K562 (cell line): ENCODE measurements at regions not wholly inside any gene's neighbourhood (a gene's known extent, or its start where the extent isn't known, plus 50 kb on each side); places are given as distances from the start of the nearest gene placed in this dataset.

Experiments used
- ATAC-seq: fragments of 200-7000 bp; cut with Tn5 transposase; 3 replicates; pipeline ENCODE4 v1.9.1; 2020; ENCODE audit warnings: moderate library complexity
- BruUV-seq: library from RNA; stranded (reverse); fragments of 400-500 nt; replicated peaks from 2 replicates; lab custom pipeline; 2021; lab: Mats Ljungman, UMichigan
- CTCF ChIA-PET: fragments of 300-600 bp; formaldehyde crosslinking; extraction: SDS; loops from one replicate; lab custom pipeline; 2021; ENCODE audit warnings: low intra/inter-chr PET ratio; lab: Yijun Ruan, JAX
- POLR2A ChIA-PET: fragments of 300-600, 350-650 bp; sonication (Branson Sonifier 250); formaldehyde crosslinking; extraction: SDS; loops from one replicate; lab custom pipeline; 2021; ENCODE audit warnings: antibody characterized with exemption, inconsistent platforms; lab: Yijun Ruan, JAX
- DNase-seq, 4 experiments: peaks; one replicate each; pipeline versions ENCODE4 v3.0.0 to v3.0.0-alpha.2; 2011 to 2018; ENCODE audit warnings: low spot score in 3 of 4, mixed read lengths in 3 of 4; ENCODE audit errors: extremely low read depth in 1 of 4
- FAIRE-seq: peaks from 2 replicates; lab custom pipeline; 2011; peaks lifted over from hg19 to GRCh38; lab: Jason Lieb, UNC
- H2AFZ ChIP-seq: 2 replicates; pipeline ENCODE4 v1.6.0; 2011; ENCODE audit warnings: low read depth, low read length, control low read depth, inconsistent platforms
- H3K27ac ChIP-seq: fragments of 200-600 bp; 3 replicates; pipeline ENCODE4 v1.8.0; 2011; ENCODE audit warnings: low read depth, mild to moderate bottlenecking, control low read depth, inconsistent platforms, low read length, moderate library complexity, mixed read lengths; ENCODE audit errors: extremely low read depth
- H3K27me3 ChIP-seq, 2 experiments: fragments of 300-600 bp in 1 of 2; 2 replicates in 1 of 2; 3 replicates in 1 of 2; pipeline versions ENCODE4 v1.6.0 to v1.8.0; 2011; ENCODE audit warnings: inconsistent platforms in 2 of 2, low read length in 2 of 2, mild to moderate bottlenecking in 1 of 2, mixed read lengths in 1 of 2, moderate library complexity in 1 of 2; ENCODE audit not compliant: control insufficient read depth in 2 of 2, insufficient read depth in 2 of 2
- H3K36me3 ChIP-seq: fragments of 300-600 bp; 3 replicates; pipeline ENCODE4 v1.8.0; 2011; ENCODE audit warnings: mild to moderate bottlenecking, low read length, inconsistent platforms; ENCODE audit not compliant: control insufficient read depth, insufficient read depth
- H3K4me1 ChIP-seq, 2 experiments: fragments of 200-600 bp in 1 of 2; replicated peaks in 1 of 2; 2 replicates in 1 of 2; 3 replicates in 1 of 2; pipeline versions ENCODE4 v1.5.1 to v1.8.0; 2011; ENCODE audit warnings: inconsistent platforms in 2 of 2, low read length in 2 of 2, mild to moderate bottlenecking in 1 of 2, mixed read lengths in 1 of 2, moderate library complexity in 1 of 2; ENCODE audit not compliant: control insufficient read depth in 2 of 2, insufficient read depth in 2 of 2
- H3K4me2 ChIP-seq: 2 replicates; pipeline ENCODE4 v1.6.1; 2011; ENCODE audit warnings: low read length, control low read depth, inconsistent platforms, mixed read lengths; ENCODE audit not compliant: insufficient read depth
- H3K4me3 ChIP-seq: fragments of 200-600 bp; sonication (generic), shearing (Covaris generic); 2 replicates; pipeline ENCODE4 v1.5.1; 2016; ENCODE audit warnings: control low read depth, inconsistent platforms
- H3K79me2 ChIP-seq: fragments of 200-600 bp; 3 replicates; pipeline ENCODE4 v1.8.0; 2011; ENCODE audit warnings: low read length, inconsistent platforms; ENCODE audit not compliant: control insufficient read depth, insufficient read depth
- H3K9ac ChIP-seq, 2 experiments: 2 replicates each; pipeline versions ENCODE4 v1.6.0 to v1.6.1; 2011; ENCODE audit warnings: low read depth in 2 of 2, low read length in 2 of 2, control low read depth in 1 of 2, inconsistent platforms in 1 of 2, mild to moderate bottlenecking in 1 of 2, mixed read lengths in 1 of 2; ENCODE audit not compliant: insufficient read depth in 1 of 2
- H3K9me1 ChIP-seq: one replicate; pipeline ENCODE4 v1.6.0; 2011; ENCODE audit warnings: inconsistent platforms, mild to moderate bottlenecking, low read length, moderate library complexity; ENCODE audit not compliant: control insufficient read depth, insufficient read depth
- H3K9me3 ChIP-seq: replicated peaks from 2 replicates; pipeline ENCODE4 v1.5.1; 2011; ENCODE audit warnings: low read depth, low read length, inconsistent platforms; ENCODE audit not compliant: control insufficient read depth, insufficient read depth
- H4K20me1 ChIP-seq: replicated peaks from 2 replicates; pipeline ENCODE4 v1.6.1; 2011; ENCODE audit warnings: low read length, inconsistent platforms, mixed read lengths; ENCODE audit not compliant: control insufficient read depth, insufficient read depth
- CBX8 ChIP-seq: fragments of 200-600 bp; sonication (generic); IDR thresholded peaks from 2 replicates; pipeline ENCODE4 v1.6.1; 2012; ENCODE audit warnings: borderline replicate concordance, mixed run types, low read depth, mild to moderate bottlenecking, moderate library complexity, mixed read lengths, low read length, control low read depth, inconsistent platforms; ENCODE audit not compliant: poor library complexity, severe bottlenecking; ENCODE audit errors: extremely low read depth
- CEBPB ChIP-seq: fragments of 450-650 bp; IDR thresholded peaks from 2 replicates; pipeline ENCODE4 v1.6.1; 2016; ENCODE audit warnings: missing genetic modification characterization, missing compliant biosample characterization
- MBD2 ChIP-seq: sonication (generic); IDR thresholded peaks from 2 replicates; pipeline ENCODE4 v1.6.1; 2016; ENCODE audit warnings: low read depth, borderline replicate concordance
- NFE2L1 ChIP-seq: fragments of 450-650 bp; IDR thresholded peaks from 2 replicates; pipeline ENCODE4 v1.6.1; 2016; ENCODE audit warnings: missing genetic modification characterization, low read depth, mild to moderate bottlenecking, missing compliant biosample characterization, moderate library complexity, borderline replicate concordance
- NFYB ChIP-seq: IDR thresholded peaks from 2 replicates; pipeline ENCODE4 v1.6.1; 2011; ENCODE audit warnings: mild to moderate bottlenecking, moderate library complexity; ENCODE audit not compliant: insufficient read length; ENCODE audit errors: extremely low read depth
- POLR2G ChIP-seq: fragments of 200-400 bp; formaldehyde crosslinking; IDR thresholded peaks from 2 replicates; pipeline ENCODE4 v1.6.1; 2017; ENCODE audit warnings: low read depth, mild to moderate bottlenecking, antibody characterized with exemption, low read length, moderate library complexity
- ZNF282 ChIP-seq: sonication (generic); formaldehyde crosslinking; IDR thresholded peaks from 2 replicates; pipeline ENCODE4 v1.8.1; 2023; ENCODE audit warnings: missing genetic modification reagents
- ZNF766 ChIP-seq: fragments of 200-800 bp; sonication (Bioruptor generic); conservative IDR thresholded peaks from 2 replicates; pipeline ENCODE4 v1.6.1; 2016; ENCODE audit warnings: missing genetic modification characterization, missing compliant biosample characterization
- WGBS: fragments of 100-300 bp; shearing (Covaris generic); methylation state at CpG from one replicate; pipeline ENCODE4 v1.1.6; 2016; ENCODE audit warnings: low coverage, mixed read lengths; ENCODE audit not compliant: insufficient coverage; ENCODE audit errors: missing lambda C conversion rate; 5-methylcytosine and 5-hydroxymethylcytosine counted together
- in situ Hi-C: fragments of 300-500 bp; cut with MboI; formaldehyde crosslinking; loops from 4 replicates; pipeline ENCODE4 v1.15.0; 2018; ENCODE audit warnings: inconsistent platforms, mixed read lengths
- intact Hi-C: fragments of 100-400 bp; cut with micrococcal nuclease; formaldehyde crosslinking; loops from 2 replicates; pipeline ENCODE4 v1.14.2; 2022
- TF ChIP-seq, protein P1 (sequence below): fragments of 450-650 bp; conservative IDR thresholded peaks from 2 replicates; pipeline ENCODE4 v1.6.1; 2016; ENCODE audit warnings: missing genetic modification characterization, low read depth, mild to moderate bottlenecking, missing compliant biosample characterization, moderate library complexity
- TF ChIP-seq, protein P2 (sequence below), 2 experiments: fragments of 450-650 bp; IDR thresholded peaks; 2 replicates each; pipeline ENCODE4 v1.6.1; 2016

GRCh38 chr1:90783181-90783580, 66.1 kb upstream of the BARHL2 start:
- H2AFZ ChIP-seq, result no peak overlapping the region
- intact Hi-C loops, result no loop called here
- DNase-seq (no peak), ATAC-seq (no peak), FAIRE-seq (no peak)
- H3K9me1 ChIP-seq, result no peaks in the 10 kb centered on the region
- CTCF ChIA-PET, result no interaction called here
- H4K20me1 ChIP-seq, result no peaks in the 10 kb centered on the region
- no peaks in the 10 kb centered on the region for H3K79me2 ChIP-seq
- no peak overlapping the region for H3K4me2 ChIP-seq
- no peaks in the 10 kb centered on the region for H3K36me3 ChIP-seq
- H3K4me3 ChIP-seq, result no peak overlapping the region
- TF ChIP-seq CEBPB (tag) (no peak), NFE2L1 (tag) (no peak), ZNF766 (CRISPR knock-in tag) (no peak), NFYB (no peak), POLR2G (no peak), ZNF282 (no peak), CBX8 (no peak), MBD2 (no peak)
- TF ChIP-seq, protein P1, sequence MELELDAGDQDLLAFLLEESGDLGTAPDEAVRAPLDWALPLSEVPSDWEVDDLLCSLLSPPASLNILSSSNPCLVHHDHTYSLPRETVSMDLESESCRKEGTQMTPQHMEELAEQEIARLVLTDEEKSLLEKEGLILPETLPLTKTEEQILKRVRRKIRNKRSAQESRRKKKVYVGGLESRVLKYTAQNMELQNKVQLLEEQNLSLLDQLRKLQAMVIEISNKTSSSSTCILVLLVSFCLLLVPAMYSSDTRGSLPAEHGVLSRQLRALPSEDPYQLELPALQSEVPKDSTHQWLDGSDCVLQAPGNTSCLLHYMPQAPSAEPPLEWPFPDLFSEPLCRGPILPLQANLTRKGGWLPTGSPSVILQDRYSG (tag), result no peak
- TF ChIP-seq, protein P2, sequence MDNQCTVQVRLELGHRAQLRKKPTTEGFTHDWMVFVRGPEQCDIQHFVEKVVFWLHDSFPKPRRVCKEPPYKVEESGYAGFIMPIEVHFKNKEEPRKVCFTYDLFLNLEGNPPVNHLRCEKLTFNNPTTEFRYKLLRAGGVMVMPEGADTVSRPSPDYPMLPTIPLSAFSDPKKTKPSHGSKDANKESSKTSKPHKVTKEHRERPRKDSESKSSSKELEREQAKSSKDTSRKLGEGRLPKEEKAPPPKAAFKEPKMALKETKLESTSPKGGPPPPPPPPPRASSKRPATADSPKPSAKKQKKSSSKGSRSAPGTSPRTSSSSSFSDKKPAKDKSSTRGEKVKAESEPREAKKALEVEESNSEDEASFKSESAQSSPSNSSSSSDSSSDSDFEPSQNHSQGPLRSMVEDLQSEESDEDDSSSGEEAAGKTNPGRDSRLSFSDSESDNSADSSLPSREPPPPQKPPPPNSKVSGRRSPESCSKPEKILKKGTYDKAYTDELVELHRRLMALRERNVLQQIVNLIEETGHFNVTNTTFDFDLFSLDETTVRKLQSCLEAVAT (IDR thresholded peaks at IDR 0.05), result no peak
- WGBS, result 9% methylated on average over 6 of the region's 6 CpGs
- no peaks in the 10 kb centered on the region for H3K27me3 ChIP-seq
- no peak overlapping the region for H3K9ac ChIP-seq
- H3K4me1 ChIP-seq, result no peaks in the 10 kb centered on the region; a peak in 1 of 5 replicates
- H3K27ac ChIP-seq, result no peak overlapping the region
- no peaks in the 10 kb centered on the region for H3K9me3 ChIP-seq
- BruUV-seq, result no TSS peak
- in situ Hi-C loops, result no loop called here
- POLR2A ChIA-PET, result interaction anchor here (0.7 to 1.1 kb wide), 2 partner anchors 12 to 42 kb away, joined by 3 read pairs; no protein-coding TSS in a partner anchor
